ENCODE measurements at regions not wholly inside any gene's neighbourhood (a gene's known extent, or its start where the extent isn't known, plus 50 kb on each side); places are given as distances from the start of the nearest gene placed in this dataset.

DNA sequence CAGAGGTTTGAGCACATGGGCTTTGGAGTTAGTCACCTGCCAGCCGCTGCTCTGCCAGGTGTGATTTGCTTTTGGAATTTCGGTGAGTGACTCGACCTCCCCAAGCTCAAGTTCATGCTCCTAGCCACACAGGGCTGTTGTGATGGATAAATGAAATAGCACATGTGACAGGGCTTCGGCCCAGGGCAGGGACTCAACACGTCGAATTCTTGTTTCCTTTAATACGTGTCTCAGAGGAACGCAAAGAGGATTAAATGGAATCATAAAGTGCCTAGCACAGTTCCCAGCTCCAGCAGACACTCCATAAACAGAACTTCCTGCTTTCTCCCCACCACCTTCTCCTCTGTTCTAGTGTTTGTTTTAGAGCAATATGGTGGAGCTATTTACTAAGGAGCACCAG, 88.3 kb upstream of the CHST15 start:
- H3K27me3 ChIP-seq (ENCODE audit: control insufficient read depth, insufficient read depth, low read length) = no peaks in the 10 kb centered on the region
- DNase-seq (ENCODE audit: low read depth, low spot score) = no peak
- POLR2A ChIA-PET = no interaction called here
- TF ChIP-seq, protein P1, sequence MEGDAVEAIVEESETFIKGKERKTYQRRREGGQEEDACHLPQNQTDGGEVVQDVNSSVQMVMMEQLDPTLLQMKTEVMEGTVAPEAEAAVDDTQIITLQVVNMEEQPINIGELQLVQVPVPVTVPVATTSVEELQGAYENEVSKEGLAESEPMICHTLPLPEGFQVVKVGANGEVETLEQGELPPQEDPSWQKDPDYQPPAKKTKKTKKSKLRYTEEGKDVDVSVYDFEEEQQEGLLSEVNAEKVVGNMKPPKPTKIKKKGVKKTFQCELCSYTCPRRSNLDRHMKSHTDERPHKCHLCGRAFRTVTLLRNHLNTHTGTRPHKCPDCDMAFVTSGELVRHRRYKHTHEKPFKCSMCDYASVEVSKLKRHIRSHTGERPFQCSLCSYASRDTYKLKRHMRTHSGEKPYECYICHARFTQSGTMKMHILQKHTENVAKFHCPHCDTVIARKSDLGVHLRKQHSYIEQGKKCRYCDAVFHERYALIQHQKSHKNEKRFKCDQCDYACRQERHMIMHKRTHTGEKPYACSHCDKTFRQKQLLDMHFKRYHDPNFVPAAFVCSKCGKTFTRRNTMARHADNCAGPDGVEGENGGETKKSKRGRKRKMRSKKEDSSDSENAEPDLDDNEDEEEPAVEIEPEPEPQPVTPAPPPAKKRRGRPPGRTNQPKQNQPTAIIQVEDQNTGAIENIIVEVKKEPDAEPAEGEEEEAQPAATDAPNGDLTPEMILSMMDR (IDR thresholded peaks at IDR 0.05; ENCODE audit: low read depth, low read length) = no peak
- no peak overlapping the region for H3K4me3 ChIP-seq (ENCODE audit: low read depth, low read length)
- CTCF ChIA-PET = interaction anchor here (1.0 kb wide), 1 partner anchor 207 kb away, joined by 4 read pairs; no protein-coding TSS in a partner anchor
- no peak overlapping the region for H3K27ac ChIP-seq (ENCODE audit: low read depth, low read length)
- peaks cover 3% of the 10 kb centered on the region; the same call in 1 of the 2 replicates for H3K9me3 ChIP-seq (ENCODE audit: control insufficient read depth, insufficient read depth, low read length)

DNA sequence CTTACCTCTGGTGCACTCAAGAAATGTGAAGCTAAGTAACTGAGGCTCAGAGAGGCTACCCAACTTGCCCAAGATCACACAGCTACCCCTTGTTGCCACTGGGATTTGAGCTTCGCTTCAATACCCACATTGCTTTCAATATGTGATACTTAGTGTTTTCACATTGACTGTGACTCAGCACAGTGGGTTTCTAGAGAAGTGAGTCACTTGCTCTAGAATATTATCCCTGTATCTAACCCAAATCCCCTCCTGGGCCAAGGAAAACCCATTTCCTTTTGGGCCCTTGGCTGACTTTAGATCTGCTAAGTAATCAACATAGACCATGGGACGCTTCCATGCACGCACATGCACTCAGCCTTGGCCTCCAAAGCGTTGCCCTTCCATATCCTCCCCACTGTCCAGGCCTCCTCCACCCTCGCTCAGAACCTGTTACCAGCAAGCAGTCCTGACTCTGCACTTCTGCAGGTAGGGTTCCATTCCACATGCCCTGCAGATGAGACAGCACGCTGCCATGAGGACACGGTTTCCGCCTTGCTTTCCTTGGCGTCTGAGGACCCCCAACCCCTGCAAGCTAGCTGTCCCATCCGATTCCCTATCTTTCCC, 87.7 kb upstream of the CHST15 start:
- POLR2A ChIA-PET = no interaction called here
- H3K9me3 ChIP-seq (ENCODE audit: control insufficient read depth, insufficient read depth, low read length) = peaks cover 3% of the 10 kb centered on the region; the same call in 1 of the 2 replicates
- no peaks in the 10 kb centered on the region for H3K27me3 ChIP-seq (ENCODE audit: control insufficient read depth, insufficient read depth, low read length)
- no peak for DNase-seq (ENCODE audit: low read depth, low spot score)
- no peak overlapping the region for H3K4me3 ChIP-seq (ENCODE audit: low read depth, low read length)
- CTCF ChIA-PET = interaction anchor here (0.5 kb wide), 1 partner anchor 1686 kb away, joined by 4 read pairs; no protein-coding TSS in a partner anchor
- H3K27ac ChIP-seq (ENCODE audit: low read depth, low read length) = no peak overlapping the region
- TF ChIP-seq, protein P1 (IDR thresholded peaks at IDR 0.05; ENCODE audit: low read depth, low read length) = no peak

DNA sequence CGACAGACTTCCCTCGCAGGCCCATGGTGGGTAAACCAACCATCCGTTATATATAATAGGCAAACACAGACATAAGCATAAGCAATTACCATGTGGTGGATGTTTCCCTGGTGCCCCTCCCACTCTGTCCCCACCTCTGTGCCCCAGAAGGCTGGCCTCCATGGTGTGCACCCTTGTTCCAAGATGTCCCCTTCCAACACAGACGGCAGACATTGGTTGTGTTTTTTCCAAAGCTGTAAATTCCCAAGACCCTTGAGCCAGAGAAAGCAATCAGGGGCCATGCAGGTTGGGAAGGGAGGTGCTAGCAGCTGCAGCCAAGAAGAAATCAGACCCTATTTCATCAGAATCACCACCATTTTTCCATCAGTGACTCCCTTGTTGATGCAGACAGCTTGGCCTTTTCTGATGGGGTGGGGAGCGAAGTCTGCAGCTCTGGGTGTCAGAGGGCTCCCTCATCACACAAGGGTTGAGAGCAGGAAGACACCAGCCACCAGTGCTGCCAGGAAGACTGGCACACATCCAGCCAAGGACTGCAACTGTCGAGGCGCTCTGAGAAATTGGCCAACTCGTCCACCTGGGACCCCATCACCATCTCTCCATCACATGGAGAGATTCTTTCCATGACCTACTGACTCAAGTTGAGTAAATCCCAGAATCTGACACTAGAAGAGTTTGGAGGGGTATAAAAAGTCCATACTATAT, 86.8 kb upstream of the CHST15 start:
- ChIA-PET POLR2A (no interaction called here), CTCF (interaction anchor here (1.2 kb wide), 1 partner anchor 209 kb away, joined by 3 read pairs; no protein-coding TSS in a partner anchor)
- no peak for DNase-seq (ENCODE audit: low read depth, low spot score)
- TF ChIP-seq, protein P1 (IDR thresholded peaks at IDR 0.05; ENCODE audit: low read depth, low read length) = no peak
- Histone ChIP-seq H3K4me3 (ENCODE audit: low read depth, low read length) (no peak overlapping the region), H3K27ac (ENCODE audit: low read depth, low read length) (no peak overlapping the region), H3K9me3 (ENCODE audit: control insufficient read depth, insufficient read depth, low read length) (peaks cover 4% of the 10 kb centered on the region; the same call in 1 of the 2 replicates), H3K27me3 (ENCODE audit: control insufficient read depth, insufficient read depth, low read length) (no peaks in the 10 kb centered on the region)

DNA sequence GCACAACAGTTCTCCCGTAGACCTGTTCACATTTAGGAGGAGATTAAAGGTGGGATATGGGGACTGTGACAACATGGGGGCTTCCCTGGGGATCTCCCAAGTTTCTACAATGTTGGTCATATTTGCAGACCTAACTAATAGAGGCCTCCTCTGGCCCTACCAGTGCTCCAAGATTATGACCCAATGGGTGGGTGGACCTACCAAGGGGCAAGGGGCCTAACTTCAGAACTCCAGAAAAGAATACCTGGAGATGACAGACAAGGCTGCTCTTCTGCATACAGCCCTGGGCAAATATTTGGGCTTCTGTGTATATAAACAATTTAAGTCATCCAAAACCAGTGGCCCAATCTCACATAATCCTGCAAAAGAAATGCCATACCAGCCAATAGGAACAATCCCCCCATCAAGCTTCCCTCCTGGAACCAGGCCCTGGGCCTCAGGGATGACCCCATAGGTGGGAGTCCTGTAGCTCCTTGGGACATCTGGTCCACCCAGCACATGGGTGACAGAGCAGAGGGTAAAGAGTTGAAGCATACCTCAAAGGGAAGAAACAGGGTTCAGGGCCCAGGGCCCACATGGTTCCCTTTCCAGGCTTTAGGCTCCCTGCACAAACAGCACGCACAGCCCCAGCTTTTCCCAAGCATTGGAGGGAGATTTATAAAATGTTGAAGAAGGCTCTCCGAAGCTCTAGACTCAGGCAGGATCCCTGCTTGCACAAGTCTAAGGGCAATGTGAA, 86.1 kb upstream of the CHST15 start:
- Histone ChIP-seq H3K4me3 (ENCODE audit: low read depth, low read length) (no peak overlapping the region), H3K27me3 (ENCODE audit: control insufficient read depth, insufficient read depth, low read length) (no peaks in the 10 kb centered on the region), H3K27ac (ENCODE audit: low read depth, low read length) (no peak overlapping the region), H3K9me3 (ENCODE audit: control insufficient read depth, insufficient read depth, low read length) (peaks cover 6% of the 10 kb centered on the region; the same call in 1 of the 2 replicates)
- POLR2A ChIA-PET = no interaction called here
- CTCF ChIA-PET = interaction anchor here (1.2 kb wide), 1 partner anchor 209 kb away, joined by 3 read pairs; no protein-coding TSS in a partner anchor
- no peak for DNase-seq (ENCODE audit: low read depth, low spot score)
- TF ChIP-seq, protein P1 (IDR thresholded peaks at IDR 0.05; ENCODE audit: low read depth, low read length) = no peak
